A673 (cell line): ENCODE measurements at regions not wholly inside any gene's neighbourhood (a gene's known extent, or its start where the extent isn't known, plus 50 kb on each side); places are given as distances from the start of the nearest gene placed in this dataset.

Experiments
- BruUV-seq: library from RNA; stranded (reverse); fragments of 400-500 nt; replicated peaks from 2 replicates; lab custom pipeline; 2021; lab: Mats Ljungman, UMichigan
- CTCF ChIA-PET: fragments of 300-600 bp; sonication (Branson Sonifier 250); formaldehyde crosslinking; loops from one replicate; lab custom pipeline; 2022; ENCODE audit warnings: antibody characterized with exemption; lab: Charles Lee
- POLR2A ChIA-PET: fragments of 300-600 bp; sonication (Branson Sonifier 250); formaldehyde crosslinking; loops from one replicate; lab custom pipeline; 2022; ENCODE audit warnings: antibody characterized with exemption; ENCODE audit not compliant: low non-redundant PET; lab: Charles Lee
- DNase-seq: peaks from one replicate; pipeline ENCODE4 v3.0.0-alpha.2; 2015; ENCODE audit warnings: low spot score
- H3K27ac ChIP-seq: fragments of 200-600 bp; sonication (generic); 2 replicates; pipeline ENCODE4 v1.5.1; 2016; ENCODE audit warnings: mixed run types, low read depth, mild to moderate bottlenecking, mixed read lengths, antibody characterized with exemption, low read length; ENCODE audit not compliant: poor library complexity, severe bottlenecking
- H3K27me3 ChIP-seq: fragments of 200-600 bp; sonication (generic); replicated peaks from 2 replicates; pipeline ENCODE4 v1.6.1; 2017; ENCODE audit warnings: mixed run types, low read depth, mild to moderate bottlenecking, mixed read lengths, antibody characterized with exemption, low read length; ENCODE audit not compliant: insufficient read depth, poor library complexity
- H3K36me3 ChIP-seq: fragments of 200-600 bp; sonication (generic); 2 replicates; pipeline ENCODE4 v1.6.1; 2016; ENCODE audit warnings: mixed run types, mild to moderate bottlenecking, mixed read lengths, antibody characterized with exemption, low read length; ENCODE audit not compliant: insufficient read depth, poor library complexity, severe bottlenecking
- H3K4me1 ChIP-seq: fragments of 200-600 bp; sonication (generic); 2 replicates; pipeline ENCODE4 v1.6.1; 2017; ENCODE audit warnings: mixed run types, mild to moderate bottlenecking, mixed read lengths, antibody characterized with exemption, low read length; ENCODE audit not compliant: insufficient read depth, poor library complexity, severe bottlenecking
- H3K4me3 ChIP-seq: fragments of 200-600 bp; sonication (generic); 2 replicates; pipeline ENCODE4 v1.5.1; 2016; ENCODE audit warnings: low read depth, mixed run types, mild to moderate bottlenecking, mixed read lengths, low read length; ENCODE audit not compliant: poor library complexity, severe bottlenecking
- H3K9me3 ChIP-seq: fragments of 200-600 bp; sonication (generic); 2 replicates; pipeline ENCODE4 v1.6.1; 2016; ENCODE audit warnings: mixed run types, low read depth, mild to moderate bottlenecking, mixed read lengths, antibody characterized with exemption, low read length; ENCODE audit not compliant: poor library complexity, severe bottlenecking
- CTCF ChIP-seq: fragments of 300-800, 200-600 bp; sonication (generic); conservative IDR thresholded peaks from 2 replicates; pipeline ENCODE4 v1.5.1; 2017; ENCODE audit warnings: low read depth, mild to moderate bottlenecking, antibody characterized with exemption, low read length, moderate library complexity, mixed read lengths
- EZH2 ChIP-seq: fragments of 200-600 bp; sonication (generic); IDR thresholded peaks from 2 replicates; pipeline ENCODE4 v1.6.1; 2017; ENCODE audit warnings: borderline replicate concordance, low read depth, mild to moderate bottlenecking, mixed read lengths, antibody characterized with exemption, low read length; ENCODE audit not compliant: poor library complexity, severe bottlenecking
- intact Hi-C: fragments of 100-400 bp; cut with micrococcal nuclease; formaldehyde crosslinking; loops from one replicate; pipeline ENCODE4 v1.10.0; 2022; ENCODE audit not compliant: unreplicated experiment

GRCh38 chr10:62529396-62529795 is 155.2 kb downstream of the ZNF365 start:
- Histone ChIP-seq H3K36me3 (no peaks in the 10 kb centered on the region), H3K4me3 (no peak overlapping the region), H3K27me3 (no peaks in the 10 kb centered on the region), H3K9me3 (no peaks in the 10 kb centered on the region), H3K27ac (no peak overlapping the region), H3K4me1 (no peaks in the 10 kb centered on the region)
- no peak for DNase-seq
- CTCF ChIA-PET = no interaction called here
- BruUV-seq = no TSS peak
- intact Hi-C loops = no loop called here
- no peak for TF ChIP-seq CTCF
- TF ChIP-seq EZH2 = no peak
- POLR2A ChIA-PET = no interaction called here

- H3K4me3 ChIP-seq = no peak overlapping the region
- POLR2A ChIA-PET = no interaction called here
- no peaks in the 10 kb centered on the region for H3K9me3 ChIP-seq
- peak; percentile 5 for DNase-seq
- CTCF ChIA-PET = no interaction called here
- intact Hi-C loops = no loop called here
- no TSS peak for BruUV-seq
- no peaks in the 10 kb centered on the region for H3K36me3 ChIP-seq
- no peaks in the 10 kb centered on the region for H3K27me3 ChIP-seq
- H3K4me1 ChIP-seq = no peaks in the 10 kb centered on the region
- TF ChIP-seq EZH2 (no peak), CTCF (no peak)
- no peak overlapping the region for H3K27ac ChIP-seq
Measured at GRCh38 chr10:62534031-62534430, 159.9 kb downstream of the ZNF365 start.

- H3K4me1 ChIP-seq = no peaks in the 10 kb centered on the region
- no peaks in the 10 kb centered on the region for H3K27me3 ChIP-seq
- H3K27ac ChIP-seq = no peak overlapping the region
- H3K4me3 ChIP-seq = no peak overlapping the region
- no peaks in the 10 kb centered on the region for H3K9me3 ChIP-seq
- POLR2A ChIA-PET = no interaction called here
- intact Hi-C loops = no loop called here
- BruUV-seq = no TSS peak
- H3K36me3 ChIP-seq = no peaks in the 10 kb centered on the region
- DNase-seq = no peak
- CTCF ChIA-PET = no interaction called here
- TF ChIP-seq EZH2 (no peak), CTCF (no peak)
Measured at GRCh38 chr10:62538606-62539005, 164.4 kb downstream of the ZNF365 start.
